Calu3 (cell line): ENCODE measurements at regions not wholly inside any gene's neighbourhood (a gene's known extent, or its start where the extent isn't known, plus 50 kb on each side); places are given as distances from the start of the nearest gene placed in this dataset.

ENCODE experiments used
- BruUV-seq: library from RNA; stranded (reverse); fragments of 400-500 nt; replicated peaks from 2 replicates; lab custom pipeline; 2021; lab: Mats Ljungman, UMichigan
- CTCF ChIA-PET: fragments of 300-600 bp; sonication (Branson Sonifier 250); formaldehyde crosslinking; loops from one replicate; lab custom pipeline; 2022; ENCODE audit warnings: antibody characterized with exemption; lab: Charles Lee
- DNase-seq: peaks from one replicate; pipeline ENCODE4 v3.0.0; 2022
- H3K27ac Mint-ChIP-seq: one replicate; pipeline ENCODE4 v1.8.0; 2022; ENCODE audit warnings: mixed read lengths; ENCODE audit not compliant: unreplicated experiment
- H3K27me3 Mint-ChIP-seq: one replicate; pipeline ENCODE4 v1.8.0; 2022; ENCODE audit warnings: mixed read lengths; ENCODE audit not compliant: unreplicated experiment
- H3K36me3 Mint-ChIP-seq: one replicate; pipeline ENCODE4 v1.8.0; 2022; ENCODE audit warnings: mild to moderate bottlenecking, moderate library complexity, mixed read lengths; ENCODE audit not compliant: insufficient read depth, unreplicated experiment
- H3K4me1 Mint-ChIP-seq: one replicate; pipeline ENCODE4 v1.8.0; 2022; ENCODE audit warnings: mild to moderate bottlenecking, low read depth, mixed read lengths; ENCODE audit not compliant: unreplicated experiment
- H3K4me3 Mint-ChIP-seq: one replicate; pipeline ENCODE4 v1.8.0; 2022; ENCODE audit warnings: mild to moderate bottlenecking, low read depth, moderate library complexity, mixed read lengths; ENCODE audit not compliant: unreplicated experiment
- H3K9me3 Mint-ChIP-seq: one replicate; pipeline ENCODE4 v1.8.0; 2022; ENCODE audit warnings: low read depth, mixed read lengths; ENCODE audit not compliant: unreplicated experiment
- intact Hi-C: fragments of 100-400 bp; cut with micrococcal nuclease; formaldehyde crosslinking; loops from one replicate; pipeline ENCODE4 v1.10.0; 2022; ENCODE audit not compliant: unreplicated experiment
- TF ChIP-seq, protein P1 (sequence below): fragments of 200-600 bp; IDR thresholded peaks from one replicate; pipeline ENCODE4 v1.8.0; 2022; ENCODE audit warnings: antibody characterized with exemption; ENCODE audit not compliant: unreplicated experiment

GRCh38 chr3:159150180-159150579 lies 348.3 kb downstream of the MFSD1 start:
- CTCF ChIA-PET = no interaction called here
- TF ChIP-seq, protein P1, sequence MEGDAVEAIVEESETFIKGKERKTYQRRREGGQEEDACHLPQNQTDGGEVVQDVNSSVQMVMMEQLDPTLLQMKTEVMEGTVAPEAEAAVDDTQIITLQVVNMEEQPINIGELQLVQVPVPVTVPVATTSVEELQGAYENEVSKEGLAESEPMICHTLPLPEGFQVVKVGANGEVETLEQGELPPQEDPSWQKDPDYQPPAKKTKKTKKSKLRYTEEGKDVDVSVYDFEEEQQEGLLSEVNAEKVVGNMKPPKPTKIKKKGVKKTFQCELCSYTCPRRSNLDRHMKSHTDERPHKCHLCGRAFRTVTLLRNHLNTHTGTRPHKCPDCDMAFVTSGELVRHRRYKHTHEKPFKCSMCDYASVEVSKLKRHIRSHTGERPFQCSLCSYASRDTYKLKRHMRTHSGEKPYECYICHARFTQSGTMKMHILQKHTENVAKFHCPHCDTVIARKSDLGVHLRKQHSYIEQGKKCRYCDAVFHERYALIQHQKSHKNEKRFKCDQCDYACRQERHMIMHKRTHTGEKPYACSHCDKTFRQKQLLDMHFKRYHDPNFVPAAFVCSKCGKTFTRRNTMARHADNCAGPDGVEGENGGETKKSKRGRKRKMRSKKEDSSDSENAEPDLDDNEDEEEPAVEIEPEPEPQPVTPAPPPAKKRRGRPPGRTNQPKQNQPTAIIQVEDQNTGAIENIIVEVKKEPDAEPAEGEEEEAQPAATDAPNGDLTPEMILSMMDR = no peak
- BruUV-seq = no TSS peak
- no peak overlapping the region for H3K4me3 Mint-ChIP-seq
- intact Hi-C loops = no loop called here
- no peaks in the 10 kb centered on the region for H3K36me3 Mint-ChIP-seq
- H3K27ac Mint-ChIP-seq = no peak overlapping the region
- H3K4me1 Mint-ChIP-seq = peaks cover 7% of the 10 kb centered on the region
- no peaks in the 10 kb centered on the region for H3K9me3 Mint-ChIP-seq
- DNase-seq = no peak
- no peaks in the 10 kb centered on the region for H3K27me3 Mint-ChIP-seq

GRCh38 chr3:159151130-159151529 lies 349.3 kb downstream of the MFSD1 start:
- BruUV-seq = no TSS peak
- no peak overlapping the region for H3K27ac Mint-ChIP-seq
- no peaks in the 10 kb centered on the region for H3K9me3 Mint-ChIP-seq
- CTCF ChIA-PET = no interaction called here
- intact Hi-C loops = no loop called here
- H3K4me3 Mint-ChIP-seq = no peak overlapping the region
- TF ChIP-seq, protein P1 = no peak
- peaks cover 7% of the 10 kb centered on the region for H3K4me1 Mint-ChIP-seq
- H3K36me3 Mint-ChIP-seq = no peaks in the 10 kb centered on the region
- DNase-seq = no peak
- no peaks in the 10 kb centered on the region for H3K27me3 Mint-ChIP-seq

DNA sequence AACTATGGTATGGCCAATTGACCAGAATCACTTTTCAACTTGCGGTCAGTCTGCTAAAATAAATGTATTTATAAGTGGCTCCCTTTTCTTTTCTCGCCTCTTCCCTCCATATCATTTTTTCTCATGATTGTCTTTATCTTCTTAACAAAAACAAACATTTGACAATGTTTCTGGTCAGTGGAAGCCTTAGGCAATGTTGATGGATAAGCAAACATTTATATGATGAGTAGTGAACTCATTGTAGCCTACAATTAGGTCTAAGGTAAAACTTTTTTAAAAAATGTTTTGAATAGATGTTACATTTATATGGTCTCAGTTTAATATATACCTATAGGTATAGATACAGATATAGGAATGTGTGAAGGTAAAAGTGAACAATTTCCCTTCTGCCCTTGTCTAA lies 355.4 kb downstream of the MFSD1 start:
- BruUV-seq = no TSS peak
- TF ChIP-seq, protein P1 = no peak
- intact Hi-C loops = no loop called here
- Mint-ChIP-seq H3K4me1 (peaks cover 26% of the 10 kb centered on the region), H3K36me3 (peaks cover 5% of the 10 kb centered on the region), H3K27me3 (no peaks in the 10 kb centered on the region), H3K9me3 (peaks cover 4% of the 10 kb centered on the region), H3K4me3 (no peak overlapping the region), H3K27ac (no peak overlapping the region)
- CTCF ChIA-PET = interaction anchor here (2.0 to 2.5 kb wide), 3 partner anchors 10 to 34 kb away, joined by 6 to 15 read pairs (median 8); no protein-coding TSS in a partner anchor
- no peak for DNase-seq

GRCh38 chr3:159158213-159158612 lies 356.4 kb downstream of the MFSD1 start:
- peaks cover 26% of the 10 kb centered on the region for H3K4me1 Mint-ChIP-seq
- peaks cover 5% of the 10 kb centered on the region for H3K36me3 Mint-ChIP-seq
- no TSS peak for BruUV-seq
- CTCF ChIA-PET = interaction anchor here (0.7 to 2.5 kb wide), 17 partner anchors 9 to 1002 kb away, joined by 3 to 20 read pairs (median 4); no protein-coding TSS in a partner anchor
- intact Hi-C loops = loop anchor here (1.0 kb wide), 1 partner anchor 94 kb away; no protein-coding TSS in a partner anchor
- DNase-seq = peak; percentile 75
- TF ChIP-seq, protein P1 = peak; percentile 63
- H3K9me3 Mint-ChIP-seq = peaks cover 4% of the 10 kb centered on the region
- peak overlapping the region; percentile 76 for H3K27ac Mint-ChIP-seq
- no peak overlapping the region for H3K4me3 Mint-ChIP-seq
- no peaks in the 10 kb centered on the region for H3K27me3 Mint-ChIP-seq
